Left cardiac atrium (tissue), 4 donors: ENCODE measurements at regions not wholly inside any gene's neighbourhood (a gene's known extent, or its start where the extent isn't known, plus 50 kb on each side); places are given as distances from the start of the nearest gene placed in this dataset.

Experiments used
- ATAC-seq, 2 donors: fragments of 200-7000 bp; cut with Tn5 transposase; one replicate each; pipeline ENCODE4 v1.9.1; 2020; ENCODE audit warnings: mild to moderate bottlenecking in 2 of 2, moderate library complexity in 2 of 2
- DNase-seq: peaks from one replicate; pipeline ENCODE4 v3.0.0-alpha.2; 2020
- intact Hi-C, 2 donors: fragments of 100-400 bp; cut with DNase I; formaldehyde crosslinking; loops; one replicate each; pipeline versions ENCODE4 v1.14.1 to v1.15.1; 2022 to 2023
- donor health status: DM: no; HTN: yes; CAD: no.
- donor health status: DM: no; HTN: yes; CAD: no; lungs with severe emphysema.
- donor health status: DM: yes; HTN: yes; CAD: no.
- donor health status: Dilated cardiomyopathy.

DNA sequence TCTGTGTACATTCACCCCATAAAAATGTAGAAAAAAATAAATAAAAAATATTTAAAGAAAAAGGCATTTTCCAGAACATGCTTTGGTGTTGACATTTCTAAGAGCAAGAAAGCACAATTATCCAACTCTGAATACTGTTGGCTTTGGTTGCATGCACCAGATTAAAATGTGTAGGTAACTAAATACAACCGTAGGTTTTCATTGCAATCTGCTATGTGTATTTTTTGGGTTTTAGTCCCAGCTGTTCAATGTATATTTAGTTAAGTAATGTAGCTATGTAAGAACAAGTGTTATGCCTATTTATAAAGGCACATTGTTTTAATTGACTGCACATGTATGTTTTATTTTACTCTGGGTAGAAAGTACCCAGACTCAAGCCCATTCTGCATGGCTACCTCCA, 108.1 kb upstream of the PAQR3 start:
- no peak for ATAC-seq
- intact Hi-C loops = no loop called here
- no peak for DNase-seq

DNA sequence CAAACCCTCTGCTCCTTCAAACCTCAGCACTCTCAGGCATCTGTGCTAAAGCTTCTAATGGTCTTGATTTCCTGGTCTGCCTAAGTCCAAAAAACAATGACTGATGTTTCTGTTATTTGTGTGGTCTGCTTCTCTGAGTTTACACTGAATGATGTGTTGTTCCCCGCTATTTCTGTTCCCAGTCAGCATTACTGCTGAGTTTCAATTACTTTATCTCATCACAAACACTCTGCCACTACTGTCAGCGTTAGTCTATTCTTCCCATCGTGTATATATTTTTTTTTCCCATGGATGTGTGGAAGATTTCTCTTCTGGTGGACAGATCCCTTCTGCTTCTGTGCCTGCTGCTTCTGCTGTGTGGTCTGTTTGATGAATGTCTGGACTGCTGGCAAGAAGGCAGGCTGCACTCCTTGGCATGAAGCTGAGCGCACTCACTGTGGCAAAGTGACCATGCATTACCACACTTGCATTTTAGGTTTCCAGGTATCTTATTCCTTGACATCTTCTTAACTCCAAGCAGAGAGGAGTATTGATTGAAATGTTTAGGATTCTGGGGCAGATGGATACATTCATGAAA, 106.9 kb upstream of the PAQR3 start:
- ATAC-seq = no peak
- no peak for DNase-seq
- intact Hi-C loops = no loop called here

DNA sequence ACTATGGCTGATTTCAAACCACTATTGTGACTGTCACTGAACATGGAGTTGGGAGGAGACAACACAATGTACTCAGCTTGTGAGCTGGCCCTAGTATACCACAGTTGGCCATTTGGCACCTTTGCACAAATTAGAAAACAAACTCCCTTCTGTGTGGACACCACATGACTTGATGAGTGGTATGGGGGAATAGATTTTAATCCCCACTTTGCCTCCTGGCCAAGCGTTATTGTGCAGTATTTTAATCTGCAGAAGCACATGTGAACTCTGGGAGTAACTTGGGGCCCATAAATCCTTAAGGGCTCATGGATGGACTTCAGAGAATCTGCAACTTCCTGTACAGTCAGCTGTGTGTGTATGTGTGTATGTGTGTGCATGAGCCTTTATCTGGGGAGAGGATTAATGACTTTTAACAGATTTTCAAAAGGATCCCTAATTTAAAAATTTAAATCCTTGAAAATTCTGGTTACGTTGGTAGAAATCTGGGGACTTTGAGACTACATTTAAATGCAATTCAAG, 105.0 kb upstream of the PAQR3 start:
- ATAC-seq (no peak), DNase-seq (no peak)
- intact Hi-C loops = no loop called here

DNA sequence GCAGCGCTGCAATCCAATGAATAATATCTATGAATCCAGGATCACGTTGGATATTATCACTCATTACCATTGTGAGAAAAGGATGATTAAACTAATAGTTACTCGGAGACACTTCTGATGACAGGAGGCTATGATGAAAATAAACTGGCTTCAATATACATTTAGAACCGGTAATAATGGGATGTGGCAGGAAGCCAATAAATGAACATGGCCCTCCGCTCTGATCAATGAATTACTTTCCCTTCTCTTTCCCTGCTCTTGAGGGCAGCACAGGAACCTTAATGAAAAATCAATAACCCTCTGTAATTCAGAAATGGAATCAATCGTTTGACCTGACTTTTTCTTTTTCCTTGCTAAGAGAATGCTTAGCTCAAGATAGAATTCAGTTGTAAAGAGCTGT, 103.9 kb upstream of the PAQR3 start:
- intact Hi-C loops = loop anchor here in 1 of 2 donors (2.0 kb wide), 1 partner anchor 534 kb away; no protein-coding TSS in a partner anchor
- no peak for DNase-seq
- no peak for ATAC-seq

DNA sequence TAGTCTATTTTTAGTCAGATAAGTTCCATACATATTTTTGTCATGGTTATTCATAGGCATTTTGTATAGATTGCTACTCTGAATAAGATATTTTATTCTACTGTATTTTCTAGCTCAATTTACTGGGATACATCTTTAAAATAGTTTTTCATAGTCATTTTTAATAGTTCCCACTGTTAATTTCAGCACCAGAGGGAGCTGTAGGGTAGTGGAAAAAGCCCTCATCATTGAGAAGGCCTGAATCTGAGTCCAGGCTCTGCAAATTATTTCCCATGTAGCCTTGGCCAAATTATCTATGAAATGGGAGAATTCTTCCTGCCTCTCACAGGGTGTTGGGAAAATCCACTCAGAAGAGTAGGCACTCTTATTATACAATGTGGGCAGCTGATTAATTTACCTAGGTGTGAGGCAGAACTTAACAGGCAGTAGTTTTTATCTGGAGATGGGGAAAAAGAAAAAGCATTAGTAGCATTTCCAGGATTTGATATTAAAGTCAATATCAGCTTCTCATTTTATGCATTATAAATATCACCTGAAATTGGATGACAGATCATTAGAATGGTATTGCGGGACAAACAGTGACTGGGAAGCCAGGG, 102.9 kb upstream of the PAQR3 start:
- no peak for DNase-seq
- ATAC-seq = peak in 1 of 2 donors; percentile 57
- intact Hi-C loops = loop anchor here in 1 of 2 donors (2.0 kb wide), 1 partner anchor 535 kb away; no protein-coding TSS in a partner anchor

DNA sequence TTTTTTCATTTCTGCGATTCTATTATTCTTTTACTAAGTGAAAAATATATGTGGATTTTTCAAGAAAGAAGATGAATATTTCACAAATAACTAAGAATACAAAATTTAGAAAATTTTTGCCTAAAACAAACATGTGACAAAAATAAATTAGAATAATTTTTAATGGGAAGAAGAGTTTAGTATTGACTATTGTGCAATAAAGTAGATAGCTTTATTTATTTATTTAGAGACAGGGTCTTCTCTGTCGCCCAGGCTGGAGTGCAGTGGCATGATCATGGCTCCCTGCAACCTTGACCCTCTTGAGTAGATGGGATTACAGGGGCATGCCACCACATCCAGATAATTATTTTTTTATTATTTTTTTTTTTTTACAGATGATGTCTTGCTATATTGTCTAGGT, 95.3 kb upstream of the PAQR3 start:
- DNase-seq (no peak), ATAC-seq (no peak)

DNA sequence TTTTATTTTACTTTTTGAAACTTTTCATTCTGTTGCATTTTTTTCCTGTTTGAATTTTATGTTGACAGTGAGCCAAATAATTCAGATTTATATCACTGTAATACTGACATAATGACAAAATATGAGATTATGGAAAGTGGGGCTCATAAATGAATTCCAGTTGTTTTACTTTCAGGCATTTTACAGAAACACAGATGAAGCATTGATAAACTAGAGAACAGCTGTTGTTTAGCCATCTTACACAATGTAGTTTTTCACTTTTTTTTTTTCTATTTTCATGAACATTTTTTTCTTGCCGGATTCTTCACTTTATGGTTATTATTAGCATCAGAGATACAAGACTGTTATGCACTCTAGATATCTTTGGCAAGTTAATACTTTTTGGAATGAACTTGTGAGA, 91.7 kb upstream of the PAQR3 start:
- intact Hi-C loops = no loop called here
- no peak for DNase-seq
- ATAC-seq = no peak

More for the DNA sequence above, 95.3 kb upstream of the PAQR3 start:
- intact Hi-C loops = no loop called here

DNA sequence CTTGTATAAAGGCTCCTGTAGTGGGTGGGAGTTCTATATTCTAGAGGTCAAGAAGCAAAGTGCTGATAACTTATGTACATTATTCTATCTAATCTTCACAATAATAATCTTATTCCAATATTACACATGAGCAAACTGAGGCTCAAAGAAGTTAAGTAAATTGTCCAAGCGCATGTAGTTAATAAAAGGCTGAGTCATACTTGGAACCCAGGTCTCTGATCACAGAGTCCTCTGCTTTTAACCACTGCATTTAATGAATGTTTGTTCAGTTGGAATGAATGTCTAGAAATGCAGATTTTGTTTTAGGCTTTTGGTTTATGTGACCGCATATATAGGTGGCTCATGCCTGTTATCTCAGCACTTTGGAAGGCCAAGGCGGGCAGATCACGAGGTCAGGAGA, 88.4 kb upstream of the PAQR3 start:
- no peak for ATAC-seq
- intact Hi-C loops = no loop called here
- no peak for DNase-seq

DNA sequence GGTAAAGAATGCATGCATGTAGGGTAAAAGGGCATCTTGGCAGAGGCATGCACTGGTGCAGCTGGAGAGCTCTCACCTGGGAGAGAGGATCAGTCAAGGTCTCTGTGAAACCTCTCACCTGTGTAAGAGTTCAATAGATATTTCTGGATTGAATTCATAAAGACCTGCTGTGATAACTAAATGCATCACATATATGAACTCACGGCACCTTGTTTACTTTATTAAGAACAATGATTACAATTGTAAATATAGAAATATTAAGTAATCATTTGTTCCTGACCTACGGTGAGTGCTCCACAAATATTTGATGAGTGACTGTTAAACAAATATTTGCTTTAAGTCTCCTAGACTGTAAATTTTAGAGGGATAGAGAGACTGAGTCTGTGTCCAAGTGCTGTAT, 85.9 kb upstream of the PAQR3 start:
- ATAC-seq = no peak
- intact Hi-C loops = no loop called here
- no peak for DNase-seq

DNA sequence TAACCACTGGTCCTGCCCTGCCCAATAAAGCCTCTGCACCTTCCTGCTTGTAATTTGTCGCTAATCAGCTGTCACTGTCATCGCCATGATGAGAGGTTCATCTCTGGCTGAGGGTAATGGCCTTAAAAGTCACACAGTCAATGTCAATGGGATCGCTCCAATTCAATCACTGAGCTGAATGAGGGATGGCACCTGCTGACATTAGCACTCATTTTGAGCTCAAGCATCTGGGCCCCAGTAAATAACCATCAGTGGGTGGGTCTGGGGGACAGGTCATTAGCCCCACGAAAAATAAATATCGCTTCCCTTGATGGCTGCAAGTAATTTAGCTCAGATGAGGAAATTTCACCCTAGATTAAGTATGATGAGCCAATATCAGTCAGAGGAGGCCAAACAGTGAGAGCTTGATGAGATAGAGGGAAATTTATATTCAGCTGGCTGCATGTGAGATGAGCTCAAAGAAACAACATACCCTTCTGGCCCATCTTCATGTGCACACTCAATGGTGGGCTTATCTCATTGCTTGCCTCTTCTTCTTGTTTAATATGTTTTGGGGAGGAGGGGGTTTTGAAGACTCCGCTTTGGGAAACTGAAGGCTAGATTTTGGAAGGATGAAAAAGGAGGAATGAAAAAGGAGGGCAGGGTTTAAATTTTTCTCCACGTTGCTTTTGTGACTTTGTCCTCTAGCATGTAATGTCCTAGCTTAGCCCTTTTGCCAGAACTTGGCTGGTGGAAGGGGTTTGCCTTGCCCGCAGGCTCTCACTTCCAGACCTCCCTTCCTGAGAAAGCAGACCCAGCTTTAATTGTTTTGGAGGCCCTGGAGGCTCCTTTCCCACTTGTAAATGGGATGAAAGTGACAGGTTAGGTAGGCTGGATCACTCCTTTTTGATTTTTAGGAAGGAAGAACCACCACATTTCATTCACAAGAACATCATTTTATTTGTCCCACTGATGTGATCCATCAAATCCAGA, 84.8 kb upstream of the PAQR3 start:
- intact Hi-C loops = no loop called here
- DNase-seq = no peak
- no peak for ATAC-seq

DNA sequence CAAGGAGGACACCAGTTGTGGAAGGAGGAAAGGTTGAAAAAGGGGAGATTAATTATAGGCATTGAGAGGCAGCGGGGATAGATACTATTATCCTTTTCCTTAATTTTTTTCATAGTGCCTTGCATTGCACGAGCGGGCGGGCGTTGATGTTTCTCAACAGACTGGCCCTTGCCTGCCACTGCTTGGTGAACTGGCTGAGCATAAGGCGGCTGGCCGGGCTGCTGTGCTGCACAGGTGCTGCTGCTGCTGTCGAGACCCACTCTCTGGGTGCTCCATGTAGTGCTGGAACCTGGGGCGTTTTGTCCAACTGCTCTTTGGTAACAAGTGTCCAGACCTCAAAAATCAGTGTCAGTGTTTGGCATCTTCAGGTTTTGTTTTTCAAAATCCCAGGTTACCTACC, 83.3 kb upstream of the PAQR3 start:
- DNase-seq (no peak), ATAC-seq (no peak)
- intact Hi-C loops = no loop called here

DNA sequence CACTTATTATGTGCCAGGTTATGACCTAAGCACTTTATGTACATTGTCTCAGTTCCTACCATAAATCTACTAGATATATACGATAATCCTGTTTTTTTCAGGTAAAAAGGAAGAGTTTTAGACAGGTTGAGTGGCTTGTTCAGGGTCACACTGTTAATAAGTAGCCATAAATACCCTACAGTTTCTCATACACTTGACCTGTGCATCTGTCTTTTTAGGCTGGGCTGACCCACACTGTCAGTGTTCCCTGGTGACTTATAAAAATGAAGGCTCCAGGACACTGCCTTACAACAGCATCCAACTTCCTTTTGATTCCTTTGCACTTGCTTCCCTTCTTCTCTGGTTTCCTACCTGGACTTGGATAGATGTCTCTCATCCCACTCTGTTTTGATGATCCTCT, 78.2 kb upstream of the PAQR3 start:
- intact Hi-C loops = no loop called here
- ATAC-seq (no peak), DNase-seq (no peak)

DNA sequence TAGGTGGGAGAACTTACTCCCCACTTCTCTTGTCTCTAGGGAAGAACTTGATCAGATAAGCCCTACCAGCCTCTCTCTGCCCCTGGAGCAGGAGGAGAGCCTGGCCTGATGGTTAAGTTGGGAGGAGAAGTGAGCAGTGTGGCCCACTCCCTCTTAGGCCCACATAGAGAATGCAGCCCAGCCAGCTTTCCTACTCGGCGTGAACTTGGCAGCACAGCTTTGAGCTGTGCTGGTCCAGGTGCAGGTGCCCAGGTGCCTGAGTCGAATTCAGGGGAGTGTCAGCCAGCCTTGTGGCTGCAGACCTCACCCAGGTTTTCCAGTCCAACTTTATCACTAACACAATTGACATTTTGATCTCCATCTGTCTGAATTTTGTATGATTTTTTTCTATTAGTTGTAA, 77.6 kb upstream of the PAQR3 start:
- intact Hi-C loops = no loop called here
- ATAC-seq (no peak), DNase-seq (no peak)

DNA sequence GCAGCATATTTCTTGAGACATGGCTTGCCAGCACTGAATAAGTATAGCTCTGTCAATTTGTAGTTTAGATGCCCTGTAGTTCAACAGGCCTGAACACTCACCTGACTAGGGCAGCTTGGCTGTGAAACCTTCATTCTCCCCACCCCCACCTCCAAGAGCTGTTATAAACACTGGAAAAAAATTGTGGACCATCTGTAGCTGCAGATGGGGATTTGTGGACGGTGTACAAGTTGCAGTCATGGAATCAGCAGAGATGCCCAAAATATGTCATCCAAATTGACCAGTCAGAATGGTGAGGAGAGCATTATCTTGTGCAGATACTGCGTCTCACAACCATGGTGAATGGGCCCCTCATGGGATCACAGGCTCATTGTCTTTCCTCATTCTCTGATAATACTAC, 76.2 kb upstream of the PAQR3 start:
- intact Hi-C loops = no loop called here
- ATAC-seq = no peak

DNA sequence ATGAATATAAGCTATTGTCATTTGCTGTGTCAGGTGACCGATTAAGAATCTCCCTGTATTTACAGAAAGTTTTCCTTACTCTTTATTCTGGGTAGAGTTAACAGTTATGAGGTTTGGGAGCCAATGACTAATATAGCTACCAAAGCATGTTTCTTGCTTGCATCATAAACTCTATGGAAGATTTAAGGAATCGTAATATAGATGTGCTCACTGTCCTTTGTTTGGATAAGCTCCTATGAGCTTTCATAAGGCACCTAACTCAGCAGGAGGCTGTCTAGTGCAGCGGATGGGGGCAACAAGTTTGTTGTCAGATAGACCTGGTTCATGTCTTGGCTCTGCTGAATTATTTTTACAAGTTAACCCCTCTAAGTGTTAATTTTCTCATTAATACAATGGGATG, 75.0 kb upstream of the PAQR3 start:
- no peak for DNase-seq
- ATAC-seq = no peak
- intact Hi-C loops = no loop called here

More for the DNA sequence above, 76.2 kb upstream of the PAQR3 start:
- no peak for DNase-seq

DNA sequence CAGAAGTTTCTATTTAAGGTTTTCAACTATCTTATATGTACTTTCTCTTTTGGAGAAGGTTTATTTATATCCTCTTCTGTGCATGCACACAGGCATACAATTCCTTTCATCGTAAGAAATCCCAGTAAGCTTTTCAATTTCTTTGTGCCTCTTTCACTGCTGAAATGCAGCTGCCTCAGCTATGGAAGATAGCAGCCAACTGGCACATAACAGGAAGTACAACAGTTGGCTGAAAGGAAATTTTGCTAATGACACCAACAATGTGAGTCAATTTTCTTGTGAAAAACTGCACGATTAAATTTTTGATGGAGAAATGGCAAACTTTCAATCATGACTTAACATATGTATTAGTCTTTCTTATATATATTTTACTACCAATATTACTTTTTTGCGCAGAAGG, 74.5 kb upstream of the PAQR3 start:
- no peak for ATAC-seq
- intact Hi-C loops = no loop called here
- DNase-seq = no peak

DNA sequence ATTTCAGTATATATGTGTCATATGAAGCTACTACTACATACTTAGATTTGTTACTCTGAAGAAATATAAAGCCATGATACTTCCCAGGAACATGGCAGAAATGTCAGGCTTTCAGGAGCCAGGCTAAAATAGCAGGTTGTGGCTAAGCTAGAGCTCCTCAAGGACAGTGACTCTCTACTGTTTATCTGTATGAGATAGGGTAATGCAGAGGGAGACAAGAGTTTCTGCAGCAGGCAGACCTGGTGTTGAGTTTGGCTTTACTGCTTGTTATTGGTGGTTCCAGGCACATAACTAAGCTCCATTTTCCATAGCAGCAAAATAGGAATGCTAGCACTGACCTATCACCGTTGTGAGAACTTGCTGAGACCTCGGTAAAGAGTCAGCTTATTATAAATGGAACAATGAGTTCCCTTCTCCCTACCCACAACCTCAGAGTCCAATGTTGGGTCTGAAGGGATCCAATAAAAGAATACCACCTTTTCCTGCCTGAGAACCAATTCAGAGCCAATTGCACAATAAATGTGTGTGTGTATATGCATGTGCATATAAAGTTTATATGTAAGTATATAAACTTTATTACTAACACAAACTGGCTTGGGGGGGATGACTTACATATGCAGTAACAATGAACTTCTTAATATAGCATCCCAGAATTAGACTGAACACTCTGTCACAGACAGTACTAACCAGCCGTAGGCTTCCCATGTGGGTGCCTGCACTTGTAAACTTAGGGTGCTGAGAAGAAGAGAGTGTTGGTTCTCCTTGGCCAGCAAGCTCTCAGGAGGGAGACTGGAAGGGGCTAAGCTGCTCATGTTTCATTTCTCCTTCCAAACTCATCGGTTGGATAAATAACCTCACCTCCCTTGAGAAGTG, 51.9 kb upstream of the PAQR3 start:
- intact Hi-C loops = no loop called here
- DNase-seq (no peak), ATAC-seq (no peak)

DNA sequence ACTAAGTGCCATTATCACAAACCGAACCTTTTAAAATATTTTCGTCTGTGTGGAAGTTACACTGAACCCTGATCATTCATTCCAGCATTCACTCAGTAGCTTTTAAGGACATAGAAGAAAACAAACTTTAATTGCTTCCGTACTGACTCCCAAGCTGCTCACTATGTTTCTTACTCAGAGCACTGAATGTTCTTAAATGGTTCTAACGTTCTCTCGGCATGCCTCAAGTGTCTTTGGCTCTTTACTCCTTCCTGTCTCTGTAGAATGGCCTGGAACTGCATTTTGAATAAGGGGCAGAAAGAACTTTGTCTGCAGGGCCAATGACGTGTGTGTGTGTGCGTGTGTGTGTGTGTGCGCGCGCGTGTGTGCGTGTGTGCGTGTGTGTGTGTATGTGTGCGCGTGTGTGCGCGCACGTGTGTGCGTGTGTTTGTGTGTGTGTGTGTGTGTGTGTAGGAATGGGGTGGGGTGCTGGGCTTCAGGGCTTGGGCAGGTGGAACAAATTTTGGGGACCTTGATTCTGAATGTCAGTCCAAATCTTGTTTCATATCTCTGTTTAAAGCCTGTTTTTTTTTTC, 50.5 kb upstream of the PAQR3 start:
- intact Hi-C loops = no loop called here
- ATAC-seq (no peak), DNase-seq (no peak)
